GM19467 (cell line): ENCODE measurements at regions not wholly inside any gene's neighbourhood (a gene's known extent, or its start where the extent isn't known, plus 50 kb on each side); places are given as distances from the start of the nearest gene placed in this dataset.

Source experiments
- ATAC-seq: cut with Tn5 transposase; IDR thresholded peaks from one replicate; pipeline ENCODE4 v1.9.1; 2021; ENCODE audit warnings: mild to moderate bottlenecking, moderate library complexity; ENCODE audit not compliant: unreplicated experiment

DNA sequence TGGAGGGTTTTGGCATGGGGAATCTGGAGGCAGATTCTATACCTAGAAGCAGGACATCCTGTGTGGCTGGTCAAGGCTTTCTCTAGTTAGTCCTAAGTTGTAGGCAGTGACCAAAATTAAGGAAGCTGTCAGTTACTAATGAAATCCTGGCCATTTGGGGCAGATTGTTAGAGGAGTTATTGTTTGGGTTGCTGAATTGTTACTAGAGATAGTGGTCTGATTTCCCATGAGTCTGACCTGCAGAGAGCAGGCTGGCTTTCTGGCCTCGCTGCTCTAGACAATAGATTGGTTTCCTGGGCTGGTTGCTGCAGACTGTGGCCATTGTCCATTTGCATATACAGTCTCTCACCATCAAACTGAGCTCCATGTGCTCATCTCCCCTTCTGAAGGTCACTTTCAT is 205.0 kb upstream of the SASH1 start:
- ATAC-seq = no peak

DNA sequence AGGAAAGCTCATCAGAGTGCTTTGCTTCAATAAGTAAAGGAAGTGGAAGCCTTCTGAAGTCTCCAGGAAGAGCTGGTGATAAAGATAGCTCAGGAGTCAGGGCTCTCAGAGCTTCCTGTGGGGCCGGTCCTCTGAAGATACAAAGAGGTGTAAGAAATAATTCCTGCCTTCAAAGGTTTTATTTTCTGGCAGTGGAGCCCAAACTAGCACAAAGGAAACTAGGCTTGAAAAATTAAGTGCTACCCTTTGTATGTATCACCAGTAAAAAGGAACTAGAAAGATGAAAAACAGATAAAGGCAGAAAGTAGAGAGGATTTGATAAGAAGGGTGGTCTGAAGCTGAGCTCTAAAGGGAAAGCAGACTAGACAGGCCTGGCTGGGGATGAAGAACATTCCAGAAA is 204.1 kb upstream of the SASH1 start:
- ATAC-seq = no peak

GRCh38 chr6:148140772-148141557 is 201.7 kb upstream of the SASH1 start:
- no peak for ATAC-seq

DNA sequence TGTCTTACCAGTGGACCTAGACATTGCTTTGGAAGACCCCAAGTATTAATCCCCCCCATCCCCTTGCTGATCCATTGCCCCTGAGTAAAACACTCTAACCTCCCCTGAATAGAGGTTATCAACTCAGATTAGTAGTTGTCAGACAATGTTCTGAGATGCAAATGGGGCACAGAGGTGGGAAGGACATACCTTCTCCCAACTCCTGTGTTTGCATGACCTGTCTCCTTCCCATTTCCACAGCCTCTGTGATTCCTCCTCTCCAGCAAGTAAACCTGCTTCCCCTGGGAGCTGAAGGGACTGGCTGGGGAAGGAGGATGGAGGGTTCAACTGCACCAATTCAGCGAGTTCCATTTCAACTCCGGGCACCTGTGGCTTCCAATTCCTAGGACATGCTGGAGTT is 199.8 kb upstream of the SASH1 start:
- ATAC-seq = no peak

GRCh38 chr6:148143771-148144170 is 198.9 kb upstream of the SASH1 start:
- ATAC-seq = no peak

DNA sequence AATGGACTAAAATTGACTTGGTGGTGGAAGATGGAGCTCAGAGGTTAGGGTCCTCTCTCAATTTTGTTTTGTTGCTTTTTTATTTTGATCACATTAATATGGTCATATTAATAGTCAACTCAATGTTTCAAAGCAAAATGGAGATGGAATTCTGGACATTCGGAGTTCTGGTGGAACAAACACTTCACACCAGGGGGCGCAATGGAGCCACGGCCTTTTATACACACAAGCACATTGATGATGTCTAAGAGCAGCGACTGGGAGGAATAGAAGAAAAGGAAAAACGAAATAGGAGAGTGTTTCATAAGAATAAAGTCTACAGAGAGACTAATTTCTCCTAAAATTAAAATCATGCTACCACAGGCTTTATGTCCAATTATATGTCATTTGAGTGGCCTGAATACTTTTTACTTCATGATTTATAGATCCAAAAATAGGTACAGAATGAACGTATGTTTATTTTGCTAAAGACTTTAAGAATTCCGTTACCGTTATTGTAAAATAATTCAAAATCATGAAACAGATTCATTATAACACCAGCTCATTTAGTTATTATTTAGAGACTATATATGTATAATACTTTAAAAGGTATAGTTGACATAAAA is 197.6 kb upstream of the SASH1 start:
- ATAC-seq = no peak

- ATAC-seq = no peak
Measured at GRCh38 chr6:148146717-148147462, 195.7 kb upstream of the SASH1 start.

DNA sequence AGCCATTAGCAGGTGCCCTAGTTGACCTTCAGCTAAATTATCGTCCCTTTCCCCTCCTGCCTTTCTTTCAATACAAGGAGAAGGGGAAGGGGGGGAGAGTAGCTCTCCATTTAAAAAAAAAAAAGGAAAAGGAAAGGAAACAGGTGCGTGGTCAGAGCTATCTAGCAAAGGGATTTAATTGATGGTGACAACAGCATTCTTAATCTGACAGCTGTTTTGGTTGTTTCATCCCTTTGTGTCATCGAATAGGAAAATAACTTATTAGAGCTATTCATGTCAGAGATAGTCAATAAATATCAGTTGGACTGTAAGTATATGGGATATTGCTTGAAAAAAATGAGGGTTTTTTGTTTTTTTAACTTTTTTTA is 195.2 kb upstream of the SASH1 start:
- no peak for ATAC-seq

GRCh38 chr6:148151896-148152643 is 190.6 kb upstream of the SASH1 start:
- no peak for ATAC-seq

GRCh38 chr6:148154668-148155067 is 188.0 kb upstream of the SASH1 start:
- no peak for ATAC-seq

GRCh38 chr6:148155293-148155692 is 187.3 kb upstream of the SASH1 start:
- no peak for ATAC-seq

DNA sequence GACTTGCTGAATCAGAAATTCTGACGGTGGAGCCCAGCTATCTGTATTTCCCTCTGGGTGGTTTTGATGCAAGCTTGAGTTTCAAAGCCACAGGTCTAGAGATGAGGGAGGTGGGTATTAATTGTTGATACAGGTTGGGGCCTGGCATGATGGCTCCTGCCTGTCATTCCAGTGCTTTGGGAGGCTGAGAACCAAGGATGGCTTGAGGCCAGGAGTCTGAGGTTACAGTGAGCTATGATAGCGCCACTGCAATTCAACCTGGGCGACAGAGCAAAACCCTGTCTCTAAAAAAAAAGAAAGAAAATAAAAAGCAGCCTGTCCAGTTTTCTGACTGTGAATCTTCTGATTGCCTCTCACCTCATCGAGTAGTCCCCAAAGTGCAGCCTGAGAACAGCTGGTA is 184.8 kb upstream of the SASH1 start:
- ATAC-seq = no peak

DNA sequence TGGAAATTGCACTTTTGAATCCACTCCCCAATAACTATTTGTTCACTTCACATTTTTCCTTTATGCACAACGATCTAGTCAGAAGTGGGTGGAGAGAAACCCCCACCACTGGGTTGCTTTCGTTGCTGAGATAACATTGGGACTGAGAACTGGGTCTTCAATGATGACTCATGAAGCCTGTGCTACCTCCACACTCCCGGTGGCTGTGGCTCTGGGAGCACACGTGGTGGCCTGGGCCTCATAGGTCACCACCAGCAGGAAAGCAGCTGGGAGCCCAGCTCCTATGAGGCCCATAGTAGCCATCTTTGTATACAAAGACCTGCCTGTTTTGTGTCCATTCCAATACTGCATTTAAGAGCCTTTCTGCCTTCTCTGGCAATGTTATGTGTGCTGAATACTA is 178.0 kb upstream of the SASH1 start:
- no peak for ATAC-seq

DNA sequence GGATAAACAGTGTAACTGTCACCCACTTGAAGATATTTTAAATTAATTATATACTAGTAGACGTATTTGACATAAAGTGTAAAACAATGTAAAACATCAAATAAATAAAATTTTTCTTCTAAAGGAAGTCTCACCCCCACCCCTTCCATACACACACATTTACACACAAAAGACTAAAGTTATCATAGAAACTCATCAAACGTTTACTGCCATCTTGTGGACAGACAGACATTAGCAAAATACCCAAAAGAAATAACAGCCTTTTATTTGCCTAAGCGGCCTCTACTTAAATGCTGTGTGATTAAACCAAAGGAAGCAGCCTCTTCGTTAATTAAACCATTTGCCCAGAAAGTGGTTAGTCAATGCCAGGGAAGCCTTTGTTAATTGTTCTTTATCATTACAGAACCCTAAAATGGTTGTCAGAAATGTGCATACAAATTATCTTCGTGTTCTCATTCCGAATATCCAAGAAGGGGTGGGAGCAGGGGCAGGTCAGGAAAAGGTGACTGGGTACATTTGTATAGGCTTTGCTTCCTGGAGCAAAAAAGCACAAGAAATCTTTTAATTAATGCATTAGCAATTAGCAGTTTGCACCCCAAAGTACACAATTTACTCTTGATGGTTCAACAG is 176.2 kb upstream of the SASH1 start:
- no peak for ATAC-seq

- no peak for ATAC-seq
Measured at GRCh38 chr6:148169706-148170105, 172.9 kb upstream of the SASH1 start.

DNA sequence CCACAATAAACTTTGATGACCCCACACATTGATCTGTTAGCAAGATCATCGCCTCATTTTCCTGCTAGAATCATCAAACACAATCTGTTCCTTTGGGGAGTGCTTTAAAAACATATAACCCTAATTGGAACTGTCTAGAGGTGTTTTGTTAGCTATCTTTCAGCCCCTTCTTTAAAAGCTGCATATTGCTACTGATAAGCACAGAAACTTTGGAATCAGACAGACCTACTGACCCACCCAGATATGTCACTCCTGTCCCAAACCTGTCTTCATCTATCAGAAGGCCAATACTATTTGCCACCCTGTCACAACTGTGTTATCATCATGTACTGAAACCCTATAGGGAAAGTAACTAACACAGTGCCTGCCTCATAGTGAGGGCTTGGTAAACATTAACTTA is 172.4 kb upstream of the SASH1 start:
- ATAC-seq = no peak

DNA sequence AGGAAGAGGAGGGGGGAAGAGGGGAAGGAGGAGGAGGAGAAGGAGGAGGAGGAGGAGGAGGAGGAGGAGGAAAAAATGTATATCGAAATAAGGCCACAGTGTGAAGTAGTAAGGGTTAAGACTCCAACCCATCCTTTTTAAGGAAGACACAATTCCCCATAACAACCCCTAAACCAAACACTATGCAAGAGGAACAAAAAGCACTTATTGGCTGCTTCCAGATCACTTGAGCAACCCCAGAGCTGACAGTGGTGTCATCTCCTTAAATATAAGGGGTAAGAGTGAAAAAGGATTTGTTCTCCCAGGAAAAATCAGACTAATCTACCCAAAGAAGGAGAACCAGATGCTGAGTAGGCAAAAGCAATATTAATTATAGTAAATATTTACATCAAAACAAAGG is 169.1 kb upstream of the SASH1 start:
- ATAC-seq = no peak

DNA sequence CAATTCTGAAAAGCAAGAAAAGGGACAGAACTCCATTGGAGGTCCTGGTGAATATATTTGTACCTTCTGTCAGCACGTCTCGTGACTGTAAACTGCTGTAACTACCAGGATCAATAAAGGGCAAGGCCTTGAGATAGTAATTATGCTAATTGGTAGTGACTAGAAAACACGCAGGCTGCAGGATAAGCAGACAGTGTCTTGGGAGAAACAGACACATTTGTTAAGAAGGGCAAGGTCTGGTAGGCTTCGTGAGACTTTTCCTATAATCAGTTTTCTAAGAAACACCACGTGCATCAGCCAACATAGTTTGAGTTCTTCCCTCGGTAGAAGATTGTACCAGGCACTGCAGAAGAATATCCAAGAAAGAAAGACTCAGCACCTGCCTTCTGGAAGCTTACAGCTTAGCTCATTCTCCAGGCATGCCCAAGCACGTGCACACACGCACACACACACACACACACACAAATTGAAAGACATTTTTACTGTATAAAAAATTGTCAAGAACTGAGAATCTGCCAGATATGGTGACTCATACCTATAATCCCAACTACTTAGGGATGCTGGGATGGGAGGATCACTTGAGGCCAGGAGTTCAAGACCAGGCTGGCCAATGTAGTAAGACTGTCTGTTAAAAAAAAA is 167.0 kb upstream of the SASH1 start:
- no peak for ATAC-seq

- no peak for ATAC-seq
Measured at GRCh38 chr6:148177589-148178233, 164.9 kb upstream of the SASH1 start.

DNA sequence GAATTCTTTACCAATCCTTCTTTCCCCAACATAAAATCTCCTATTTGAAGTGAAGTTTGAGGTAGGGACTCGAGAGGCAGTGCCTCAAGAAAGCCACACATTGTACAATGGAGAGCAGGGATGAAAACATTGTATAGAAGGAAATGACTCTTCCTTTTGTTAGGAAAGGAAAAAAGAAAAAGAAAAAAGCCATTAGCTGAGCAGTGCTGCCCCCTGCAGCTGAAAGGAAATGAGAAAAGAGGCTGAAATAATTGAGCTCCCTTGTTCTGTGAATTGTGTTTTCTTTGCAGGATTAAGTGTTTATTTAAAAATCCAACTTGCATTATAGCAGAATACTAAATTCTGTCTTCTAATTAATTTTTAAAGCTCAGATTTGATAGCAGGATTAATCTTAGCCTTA is 162.9 kb upstream of the SASH1 start:
- ATAC-seq = no peak
